Sigmoid colon (tissue), 4 donors: ENCODE measurements at regions not wholly inside any gene's neighbourhood (a gene's known extent, or its start where the extent isn't known, plus 50 kb on each side); places are given as distances from the start of the nearest gene placed in this dataset.

Experiments used
- EP300 ChIP-seq, 4 donors: sonication (generic); formaldehyde crosslinking; IDR thresholded peaks; one replicate each; pipeline ENCODE4 v1.6.1; 2017; ENCODE audit warnings: antibody characterized with exemption in 4 of 4
- POLR2AphosphoS5 ChIP-seq, 4 donors: sonication (generic); formaldehyde crosslinking; IDR thresholded peaks; one replicate each; pipeline ENCODE4 v1.6.1; 2017; ENCODE audit warnings: antibody characterized with exemption in 4 of 4
- TF ChIP-seq, protein P1 (sequence below), 4 experiments: fragments of 450-650 bp in 3 of 4; fragments of 200-600 bp in 1 of 4; IDR thresholded peaks; one replicate each; pipeline ENCODE4 v1.5.1; 2016 to 2019; ENCODE audit warnings: antibody characterized with exemption in 4 of 4, mild to moderate bottlenecking in 3 of 4, moderate library complexity in 2 of 4

DNA sequence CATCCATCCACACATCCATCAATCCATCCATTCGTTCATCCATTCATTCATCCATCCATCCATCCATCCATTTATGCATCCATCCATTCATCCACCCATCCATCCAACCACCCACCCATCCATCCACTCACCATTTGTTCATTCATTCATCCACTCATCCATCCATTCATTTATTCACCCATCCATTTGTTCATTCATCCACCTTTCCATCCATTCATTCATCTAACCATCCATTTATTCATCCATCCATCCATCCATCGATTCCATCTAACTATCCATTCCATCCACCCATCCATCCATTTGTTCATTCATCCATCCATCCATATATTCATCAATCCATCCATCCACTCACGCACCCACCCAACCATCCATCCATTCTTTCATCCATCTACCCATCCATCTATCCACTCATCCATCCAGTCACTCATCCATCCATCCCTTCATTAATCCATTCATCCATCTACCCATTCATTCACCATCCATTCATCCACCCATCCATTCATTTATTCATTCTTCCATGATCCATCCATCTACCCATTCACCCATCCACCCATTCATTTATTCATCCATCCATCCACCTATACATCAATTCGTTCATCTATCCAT, 225.0 kb downstream of the TUBA3C start:
- TF ChIP-seq, protein P1, sequence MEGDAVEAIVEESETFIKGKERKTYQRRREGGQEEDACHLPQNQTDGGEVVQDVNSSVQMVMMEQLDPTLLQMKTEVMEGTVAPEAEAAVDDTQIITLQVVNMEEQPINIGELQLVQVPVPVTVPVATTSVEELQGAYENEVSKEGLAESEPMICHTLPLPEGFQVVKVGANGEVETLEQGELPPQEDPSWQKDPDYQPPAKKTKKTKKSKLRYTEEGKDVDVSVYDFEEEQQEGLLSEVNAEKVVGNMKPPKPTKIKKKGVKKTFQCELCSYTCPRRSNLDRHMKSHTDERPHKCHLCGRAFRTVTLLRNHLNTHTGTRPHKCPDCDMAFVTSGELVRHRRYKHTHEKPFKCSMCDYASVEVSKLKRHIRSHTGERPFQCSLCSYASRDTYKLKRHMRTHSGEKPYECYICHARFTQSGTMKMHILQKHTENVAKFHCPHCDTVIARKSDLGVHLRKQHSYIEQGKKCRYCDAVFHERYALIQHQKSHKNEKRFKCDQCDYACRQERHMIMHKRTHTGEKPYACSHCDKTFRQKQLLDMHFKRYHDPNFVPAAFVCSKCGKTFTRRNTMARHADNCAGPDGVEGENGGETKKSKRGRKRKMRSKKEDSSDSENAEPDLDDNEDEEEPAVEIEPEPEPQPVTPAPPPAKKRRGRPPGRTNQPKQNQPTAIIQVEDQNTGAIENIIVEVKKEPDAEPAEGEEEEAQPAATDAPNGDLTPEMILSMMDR (IDR thresholded peaks at IDR 0.05): no peak
- TF ChIP-seq EP300 (IDR thresholded peaks at IDR 0.05) (no peak), POLR2AphosphoS5 (IDR thresholded peaks at IDR 0.05) (no peak)
